GM18498 (cell line): ENCODE measurements at regions not wholly inside any gene's neighbourhood (a gene's known extent, or its start where the extent isn't known, plus 50 kb on each side); places are given as distances from the start of the nearest gene placed in this dataset.
"Not testable (repeated sequence)": the region's sequence is repeated elsewhere in the genome, so short reads cannot be mapped to it uniquely, and the experiment has no call there.

Source experiments
- ATAC-seq: cut with Tn5 transposase; IDR thresholded peaks from one replicate; pipeline ENCODE4 v1.9.1; 2021; ENCODE audit warnings: mild to moderate bottlenecking, moderate library complexity; ENCODE audit not compliant: unreplicated experiment

GRCh38 chr15:93382200-93382820, 293.3 kb upstream of the RGMA start:
- ATAC-seq: no peak

GRCh38 chr15:93378558-93378957, 289.5 kb upstream of the RGMA start:
- no peak for ATAC-seq

GRCh38 chr15:93372865-93373223, 283.8 kb upstream of the RGMA start:
- ATAC-seq: no peak

GRCh38 chr15:93372208-93372864, 283.3 kb upstream of the RGMA start:
- ATAC-seq: no peak

GRCh38 chr15:93366387-93367100, 277.5 kb upstream of the RGMA start:
- no peak for ATAC-seq

- no peak for ATAC-seq
Observed at GRCh38 chr15:93362821-93363220, 273.8 kb upstream of the RGMA start.

GRCh38 chr15:93362203-93362602, 273.2 kb upstream of the RGMA start:
- no peak for ATAC-seq

- ATAC-seq: no peak
Observed at GRCh38 chr15:93361703-93362102, 272.7 kb upstream of the RGMA start.

- no peak for ATAC-seq
Observed at GRCh38 chr15:93360976-93361375, 272.0 kb upstream of the RGMA start.

GRCh38 chr15:93360318-93360717, 271.3 kb upstream of the RGMA start:
- ATAC-seq: no peak

GRCh38 chr15:93359425-93360131, 270.6 kb upstream of the RGMA start:
- ATAC-seq: no peak

GRCh38 chr15:93359060-93359408, 270.0 kb upstream of the RGMA start:
- ATAC-seq: no peak

GRCh38 chr15:93358166-93359059, 269.4 kb upstream of the RGMA start:
- no peak for ATAC-seq

- no peak for ATAC-seq
Observed at GRCh38 chr15:93348711-93349545, 259.9 kb upstream of the RGMA start.

- no peak for ATAC-seq
Observed at GRCh38 chr15:93347986-93348385, 259.0 kb upstream of the RGMA start.

GRCh38 chr15:93345981-93346380, 257.0 kb upstream of the RGMA start:
- ATAC-seq: no peak

- not testable (repeated sequence) for ATAC-seq
Observed at GRCh38 chr15:93343402-93343801, 254.4 kb upstream of the RGMA start.

- ATAC-seq: no peak
Observed at GRCh38 chr15:93341164-93341563, 252.2 kb upstream of the RGMA start.

- ATAC-seq: no peak
Observed at GRCh38 chr15:93340406-93340805, 251.4 kb upstream of the RGMA start.

GRCh38 chr15:93333796-93334195, 244.8 kb upstream of the RGMA start:
- ATAC-seq: no peak
